ENCODE measurements at regions not wholly inside any gene's neighbourhood (a gene's known extent, or its start where the extent isn't known, plus 50 kb on each side); places are given as distances from the start of the nearest gene placed in this dataset.

DNA sequence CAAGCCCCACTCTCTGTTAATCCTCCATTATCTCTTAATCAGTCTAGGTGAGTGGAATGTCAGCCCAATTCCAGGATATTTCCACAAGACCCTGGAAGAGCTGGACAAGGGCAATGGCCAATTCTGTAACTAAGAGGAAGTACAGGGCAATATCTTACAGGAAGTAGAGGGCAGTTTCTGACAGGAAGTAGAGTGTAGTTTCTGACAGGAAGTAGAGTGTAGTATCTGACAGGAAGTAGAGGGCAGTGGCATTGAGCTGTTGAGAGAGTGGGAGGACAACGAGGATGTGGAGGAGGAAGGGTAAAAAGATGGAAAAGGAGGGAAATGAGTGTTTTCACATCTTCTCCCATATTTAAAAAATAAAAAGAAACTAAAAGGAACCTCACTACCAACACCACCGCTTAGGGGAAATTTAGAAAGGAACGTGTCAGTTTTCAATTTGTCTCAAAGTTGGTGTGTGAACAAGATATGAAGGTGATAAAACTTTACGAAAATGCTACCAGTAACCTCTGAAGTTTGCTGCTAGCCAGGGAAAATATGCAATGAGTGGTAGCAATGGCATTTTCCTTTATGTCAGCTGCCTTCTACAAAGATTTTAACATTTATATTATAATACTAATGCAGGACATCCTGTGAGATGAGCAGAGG is 430.9 kb upstream of the HNRNPA3 start:
- no peak for TF ChIP-seq BHLHE40 (IDR thresholded peaks at IDR 0.05; ENCODE audit: borderline replicate concordance)
- no peak for TF ChIP-seq SUZ12 (IDR thresholded peaks at IDR 0.05)
- TF ChIP-seq HDGF (IDR thresholded peaks at IDR 0.05; ENCODE audit: borderline replicate concordance) = no peak
- no peak for TF ChIP-seq FOXK2 (IDR thresholded peaks at IDR 0.05)
- no peak for TF ChIP-seq FOXM1 (IDR thresholded peaks at IDR 0.05; ENCODE audit: borderline replicate concordance)

Measured in HEK293T (cell line).